ENCODE measurements at regions not wholly inside any gene's neighbourhood (a gene's known extent, or its start where the extent isn't known, plus 50 kb on each side); places are given as distances from the start of the nearest gene placed in this dataset.

- Histone ChIP-seq H3K9me3 (ENCODE audit: control insufficient read depth, low read length) (no peaks in the 10 kb centered on the region), H3K27ac (ENCODE audit: low read depth, low read length) (no peak overlapping the region), H3K4me3 (ENCODE audit: low read length) (no peak overlapping the region), H3K4me1 (ENCODE audit: control insufficient read depth, insufficient read depth, low read length) (peaks cover 14% of the 10 kb centered on the region), H3K9ac (ENCODE audit: extremely low read depth, low read length, poor library complexity, severe bottlenecking) (no peak overlapping the region), H3K36me3 (ENCODE audit: control insufficient read depth, insufficient read depth, low read length) (no peaks in the 10 kb centered on the region), H3K27me3 (ENCODE audit: control insufficient read depth, insufficient read depth, low read length, poor library complexity, severe bottlenecking) (no peaks in the 10 kb centered on the region)
- Mint-ChIP-seq H3K9me3 (no peaks in the 10 kb centered on the region), H3K27ac (no peak overlapping the region), H3K27me3 (ENCODE audit: insufficient read depth) (no peaks in the 10 kb centered on the region), H3K36me3 (ENCODE audit: low read depth) (no peaks in the 10 kb centered on the region), H3K4me1 (peaks cover 46% of the 10 kb centered on the region), H3K4me3 (no peak overlapping the region)
- 100% methylated on average over 1 of the region's 1 CpG for WGBS, 2 experiments (ENCODE audit: insufficient coverage in 1 of 2, insufficient read length in 1 of 2)
- TF ChIP-seq CTCF (conservative IDR thresholded peaks at IDR 0.05): no peak
- DNase-seq: no peak
Measured at GRCh38 chr1:94317790-94318188, 80.4 kb upstream of the ARHGAP29 start.

- Mint-ChIP-seq H3K27me3 (ENCODE audit: insufficient read depth) (no peaks in the 10 kb centered on the region), H3K4me3 (no peak overlapping the region), H3K9me3 (no peaks in the 10 kb centered on the region), H3K4me1 (peaks cover 39% of the 10 kb centered on the region), H3K27ac (no peak overlapping the region), H3K36me3 (ENCODE audit: low read depth) (no peaks in the 10 kb centered on the region)
- WGBS, 2 experiments (ENCODE audit: insufficient coverage in 1 of 2, insufficient read length in 1 of 2): 78 to 79% methylated on average over 3 to 8 of the region's 8 CpGs
- H3K27me3 ChIP-seq (ENCODE audit: control insufficient read depth, insufficient read depth, low read length, poor library complexity, severe bottlenecking): no peaks in the 10 kb centered on the region
- H3K9me3 ChIP-seq (ENCODE audit: control insufficient read depth, low read length): no peaks in the 10 kb centered on the region
- no peak overlapping the region for H3K4me3 ChIP-seq (ENCODE audit: low read length)
- DNase-seq: no peak
- no peak for TF ChIP-seq CTCF (conservative IDR thresholded peaks at IDR 0.05)
- H3K36me3 ChIP-seq (ENCODE audit: control insufficient read depth, insufficient read depth, low read length): no peaks in the 10 kb centered on the region
- H3K9ac ChIP-seq (ENCODE audit: extremely low read depth, low read length, poor library complexity, severe bottlenecking): no peak overlapping the region
- no peak overlapping the region for H3K27ac ChIP-seq (ENCODE audit: low read depth, low read length)
- H3K4me1 ChIP-seq (ENCODE audit: control insufficient read depth, insufficient read depth, low read length): peaks cover 10% of the 10 kb centered on the region
Measured at GRCh38 chr1:94316836-94317789, 79.7 kb upstream of the ARHGAP29 start.

- Mint-ChIP-seq H3K4me1 (peaks cover 36% of the 10 kb centered on the region), H3K36me3 (ENCODE audit: low read depth) (no peaks in the 10 kb centered on the region), H3K9me3 (no peaks in the 10 kb centered on the region), H3K4me3 (no peak overlapping the region), H3K27me3 (ENCODE audit: insufficient read depth) (no peaks in the 10 kb centered on the region), H3K27ac (no peak overlapping the region)
- WGBS, 2 experiments (ENCODE audit: insufficient coverage in 1 of 2, insufficient read length in 1 of 2): 100% methylated on average over 1 of the region's 1 CpG
- Histone ChIP-seq H3K36me3 (ENCODE audit: control insufficient read depth, insufficient read depth, low read length) (no peaks in the 10 kb centered on the region), H3K9ac (ENCODE audit: extremely low read depth, low read length, poor library complexity, severe bottlenecking) (no peak overlapping the region), H3K27me3 (ENCODE audit: control insufficient read depth, insufficient read depth, low read length, poor library complexity, severe bottlenecking) (no peaks in the 10 kb centered on the region), H3K4me3 (ENCODE audit: low read length) (no peak overlapping the region), H3K27ac (ENCODE audit: low read depth, low read length) (no peak overlapping the region), H3K9me3 (ENCODE audit: control insufficient read depth, low read length) (no peaks in the 10 kb centered on the region), H3K4me1 (ENCODE audit: control insufficient read depth, insufficient read depth, low read length) (peaks cover 9% of the 10 kb centered on the region)
- DNase-seq: no peak
- no peak for TF ChIP-seq CTCF (conservative IDR thresholded peaks at IDR 0.05)
Measured at GRCh38 chr1:94316183-94316582, 78.8 kb upstream of the ARHGAP29 start.

Measured in endodermal cell (in vitro differentiated cells).